ENCODE measurements at regions not wholly inside any gene's neighbourhood (a gene's known extent, or its start where the extent isn't known, plus 50 kb on each side); places are given as distances from the start of the nearest gene placed in this dataset.

DNA sequence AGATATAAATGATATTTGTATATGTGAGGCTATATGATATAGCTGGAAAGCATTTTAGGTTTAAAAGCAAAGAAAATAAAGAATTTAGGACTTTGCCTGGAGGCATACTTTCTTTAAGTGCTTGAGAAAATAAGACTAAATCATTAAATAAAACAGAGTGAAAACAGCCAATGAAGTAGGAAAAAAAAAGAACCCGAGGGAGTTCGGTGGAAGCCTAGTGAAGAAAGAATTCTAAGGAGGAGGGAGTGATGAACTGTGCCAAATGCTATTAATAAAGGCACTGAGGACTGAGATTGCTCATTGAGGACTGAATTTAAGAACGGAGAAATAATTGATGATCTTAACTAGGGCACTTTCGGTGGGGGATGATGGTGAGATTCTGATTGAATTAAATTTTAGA lies 573.5 kb downstream of the DSC3 start:
- TF ChIP-seq, protein P1, sequence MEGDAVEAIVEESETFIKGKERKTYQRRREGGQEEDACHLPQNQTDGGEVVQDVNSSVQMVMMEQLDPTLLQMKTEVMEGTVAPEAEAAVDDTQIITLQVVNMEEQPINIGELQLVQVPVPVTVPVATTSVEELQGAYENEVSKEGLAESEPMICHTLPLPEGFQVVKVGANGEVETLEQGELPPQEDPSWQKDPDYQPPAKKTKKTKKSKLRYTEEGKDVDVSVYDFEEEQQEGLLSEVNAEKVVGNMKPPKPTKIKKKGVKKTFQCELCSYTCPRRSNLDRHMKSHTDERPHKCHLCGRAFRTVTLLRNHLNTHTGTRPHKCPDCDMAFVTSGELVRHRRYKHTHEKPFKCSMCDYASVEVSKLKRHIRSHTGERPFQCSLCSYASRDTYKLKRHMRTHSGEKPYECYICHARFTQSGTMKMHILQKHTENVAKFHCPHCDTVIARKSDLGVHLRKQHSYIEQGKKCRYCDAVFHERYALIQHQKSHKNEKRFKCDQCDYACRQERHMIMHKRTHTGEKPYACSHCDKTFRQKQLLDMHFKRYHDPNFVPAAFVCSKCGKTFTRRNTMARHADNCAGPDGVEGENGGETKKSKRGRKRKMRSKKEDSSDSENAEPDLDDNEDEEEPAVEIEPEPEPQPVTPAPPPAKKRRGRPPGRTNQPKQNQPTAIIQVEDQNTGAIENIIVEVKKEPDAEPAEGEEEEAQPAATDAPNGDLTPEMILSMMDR (conservative IDR thresholded peaks at IDR 0.05 in 1 of 2, IDR thresholded peaks at IDR 0.05 in 1 of 2; ENCODE audit: low read depth in 1 of 2, low read length in 2 of 2), result no peak
- no peak for TF ChIP-seq EZH2 (IDR thresholded peaks at IDR 0.05; ENCODE audit: low read length, missing control alignments)

Measured in fibroblast of lung (primary cell).